ENCODE measurements at regions not wholly inside any gene's neighbourhood (a gene's known extent, or its start where the extent isn't known, plus 50 kb on each side); places are given as distances from the start of the nearest gene placed in this dataset.
"Not testable (repeated sequence)": the region's sequence is repeated elsewhere in the genome, so short reads cannot be mapped to it uniquely, and the experiment has no call there.

GRCh38 chr15:88965097-88965496, 51.9 kb upstream of the MFGE8 start:
- H3K9me3 ChIP-seq; H3K4me3 ChIP-seq (ENCODE audit: low read depth in 1 of 2, low read length in 1 of 2); H3K36me3 ChIP-seq; H3K27me3 ChIP-seq; H3K4me1 ChIP-seq (ENCODE audit: control insufficient read depth in 1 of 2, insufficient read depth in 1 of 2, low read depth in 1 of 2, low read length in 1 of 2); H3K27ac ChIP-seq: not testable (repeated sequence)

DNA sequence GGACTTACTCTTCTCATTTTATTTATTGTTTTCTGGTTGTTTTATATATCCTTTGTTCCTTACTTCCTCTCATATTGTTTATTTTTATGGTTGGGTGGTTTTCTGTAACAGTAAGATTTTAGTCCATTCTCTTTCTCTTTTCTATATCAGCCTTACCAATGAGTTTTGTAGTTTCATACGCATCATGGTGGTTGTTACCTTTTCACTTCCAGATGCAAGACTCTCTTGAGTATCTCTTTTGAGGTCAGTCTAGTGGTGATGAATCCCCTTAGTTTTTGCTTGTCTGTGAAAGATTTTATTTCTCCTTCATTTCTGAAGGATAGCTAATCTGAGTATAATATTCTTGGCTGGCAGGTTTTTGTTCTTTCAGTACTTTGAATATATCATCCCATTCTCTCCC, 57.1 kb upstream of the MFGE8 start:
- Histone ChIP-seq H3K36me3 (no peaks in the 10 kb centered on the region), H3K27me3 (no peaks in the 10 kb centered on the region), H3K27ac (no peak overlapping the region), H3K9me3 (no peaks in the 10 kb centered on the region), H3K4me3 (ENCODE audit: low read depth in 1 of 2, low read length in 1 of 2) (no peak overlapping the region), H3K4me1 (ENCODE audit: control insufficient read depth in 1 of 2, insufficient read depth in 1 of 2, low read depth in 1 of 2, low read length in 1 of 2) (no peaks in the 10 kb centered on the region)
- TF ChIP-seq, protein P1, sequence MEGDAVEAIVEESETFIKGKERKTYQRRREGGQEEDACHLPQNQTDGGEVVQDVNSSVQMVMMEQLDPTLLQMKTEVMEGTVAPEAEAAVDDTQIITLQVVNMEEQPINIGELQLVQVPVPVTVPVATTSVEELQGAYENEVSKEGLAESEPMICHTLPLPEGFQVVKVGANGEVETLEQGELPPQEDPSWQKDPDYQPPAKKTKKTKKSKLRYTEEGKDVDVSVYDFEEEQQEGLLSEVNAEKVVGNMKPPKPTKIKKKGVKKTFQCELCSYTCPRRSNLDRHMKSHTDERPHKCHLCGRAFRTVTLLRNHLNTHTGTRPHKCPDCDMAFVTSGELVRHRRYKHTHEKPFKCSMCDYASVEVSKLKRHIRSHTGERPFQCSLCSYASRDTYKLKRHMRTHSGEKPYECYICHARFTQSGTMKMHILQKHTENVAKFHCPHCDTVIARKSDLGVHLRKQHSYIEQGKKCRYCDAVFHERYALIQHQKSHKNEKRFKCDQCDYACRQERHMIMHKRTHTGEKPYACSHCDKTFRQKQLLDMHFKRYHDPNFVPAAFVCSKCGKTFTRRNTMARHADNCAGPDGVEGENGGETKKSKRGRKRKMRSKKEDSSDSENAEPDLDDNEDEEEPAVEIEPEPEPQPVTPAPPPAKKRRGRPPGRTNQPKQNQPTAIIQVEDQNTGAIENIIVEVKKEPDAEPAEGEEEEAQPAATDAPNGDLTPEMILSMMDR (IDR thresholded peaks at IDR 0.05): no peak

DNA sequence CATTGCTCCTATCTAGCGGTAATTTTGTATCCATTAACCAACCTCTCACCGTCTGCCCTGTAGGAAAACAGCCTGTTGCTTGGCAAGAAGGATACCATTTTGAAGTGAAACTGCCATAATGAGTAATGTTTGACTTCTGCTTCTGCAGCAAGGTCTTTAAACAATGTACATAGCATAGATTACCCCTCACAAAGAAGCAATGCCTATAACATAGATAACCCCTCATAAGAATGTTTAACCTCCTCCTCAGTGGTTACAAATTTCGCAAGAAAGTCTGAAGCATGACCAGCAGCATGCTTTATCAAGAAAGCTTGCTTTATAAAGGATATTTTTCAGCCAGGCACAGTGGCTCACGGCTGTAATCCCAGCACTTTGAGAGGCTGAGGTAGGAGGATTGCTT, 61.2 kb upstream of the MFGE8 start:
- Histone ChIP-seq H3K36me3 (no peaks in the 10 kb centered on the region), H3K27me3 (no peaks in the 10 kb centered on the region), H3K4me1 (ENCODE audit: control insufficient read depth in 1 of 2, insufficient read depth in 1 of 2, low read depth in 1 of 2, low read length in 1 of 2) (no peaks in the 10 kb centered on the region), H3K4me3 (ENCODE audit: low read depth in 1 of 2, low read length in 1 of 2) (no peak overlapping the region), H3K9me3 (no peaks in the 10 kb centered on the region), H3K27ac (no peak overlapping the region)
- TF ChIP-seq, protein P1 (IDR thresholded peaks at IDR 0.05): no peak

- no peaks in the 10 kb centered on the region for H3K36me3 ChIP-seq
- H3K4me1 ChIP-seq (ENCODE audit: control insufficient read depth in 1 of 2, insufficient read depth in 1 of 2, low read depth in 1 of 2, low read length in 1 of 2): no peaks in the 10 kb centered on the region
- no peaks in the 10 kb centered on the region for H3K9me3 ChIP-seq
- H3K27me3 ChIP-seq: no peaks in the 10 kb centered on the region
- TF ChIP-seq, protein P1 (IDR thresholded peaks at IDR 0.05): no peak
- H3K27ac ChIP-seq: no peak overlapping the region
- no peak overlapping the region for H3K4me3 ChIP-seq (ENCODE audit: low read depth in 1 of 2, low read length in 1 of 2)
These were observed 62.7 kb upstream of the MFGE8 start for GRCh38 chr15:88975891-88976290.

- H3K4me1 ChIP-seq (ENCODE audit: control insufficient read depth in 1 of 2, insufficient read depth in 1 of 2, low read depth in 1 of 2, low read length in 1 of 2): no peaks in the 10 kb centered on the region
- TF ChIP-seq, protein P1 (IDR thresholded peaks at IDR 0.05): no peak
- no peaks in the 10 kb centered on the region for H3K27me3 ChIP-seq
- no peak overlapping the region for H3K4me3 ChIP-seq (ENCODE audit: low read depth in 1 of 2, low read length in 1 of 2)
- no peaks in the 10 kb centered on the region for H3K36me3 ChIP-seq
- no peaks in the 10 kb centered on the region for H3K9me3 ChIP-seq
- no peak overlapping the region for H3K27ac ChIP-seq
These were observed 63.5 kb upstream of the MFGE8 start for GRCh38 chr15:88976656-88977055.

- no peaks in the 10 kb centered on the region for H3K9me3 ChIP-seq
- no peak overlapping the region for H3K27ac ChIP-seq
- TF ChIP-seq, protein P1 (IDR thresholded peaks at IDR 0.05): no peak
- H3K36me3 ChIP-seq: no peaks in the 10 kb centered on the region
- H3K27me3 ChIP-seq: no peaks in the 10 kb centered on the region
- no peaks in the 10 kb centered on the region for H3K4me1 ChIP-seq (ENCODE audit: control insufficient read depth in 1 of 2, insufficient read depth in 1 of 2, low read depth in 1 of 2, low read length in 1 of 2)
- H3K4me3 ChIP-seq (ENCODE audit: low read depth in 1 of 2, low read length in 1 of 2): no peak overlapping the region
These were observed 66.5 kb upstream of the MFGE8 start for GRCh38 chr15:88979674-88980073.
